Stimulated activated CD8-positive, alpha-beta memory T cell treated with anti-CD3 and anti-CD28 coated beads, Interleukin-12 subunit alpha, Interleukin-12 subunit beta, amount 100 ng/mL, for 1 hour (primary cell): ENCODE measurements at regions not wholly inside any gene's neighbourhood (a gene's known extent, or its start where the extent isn't known, plus 50 kb on each side); places are given as distances from the start of the nearest gene placed in this dataset.

Source experiments
- DNase-seq: peaks from one replicate; pipeline ENCODE4 v3.0.0-alpha.2; 2020; ENCODE audit warnings: low read depth

DNA sequence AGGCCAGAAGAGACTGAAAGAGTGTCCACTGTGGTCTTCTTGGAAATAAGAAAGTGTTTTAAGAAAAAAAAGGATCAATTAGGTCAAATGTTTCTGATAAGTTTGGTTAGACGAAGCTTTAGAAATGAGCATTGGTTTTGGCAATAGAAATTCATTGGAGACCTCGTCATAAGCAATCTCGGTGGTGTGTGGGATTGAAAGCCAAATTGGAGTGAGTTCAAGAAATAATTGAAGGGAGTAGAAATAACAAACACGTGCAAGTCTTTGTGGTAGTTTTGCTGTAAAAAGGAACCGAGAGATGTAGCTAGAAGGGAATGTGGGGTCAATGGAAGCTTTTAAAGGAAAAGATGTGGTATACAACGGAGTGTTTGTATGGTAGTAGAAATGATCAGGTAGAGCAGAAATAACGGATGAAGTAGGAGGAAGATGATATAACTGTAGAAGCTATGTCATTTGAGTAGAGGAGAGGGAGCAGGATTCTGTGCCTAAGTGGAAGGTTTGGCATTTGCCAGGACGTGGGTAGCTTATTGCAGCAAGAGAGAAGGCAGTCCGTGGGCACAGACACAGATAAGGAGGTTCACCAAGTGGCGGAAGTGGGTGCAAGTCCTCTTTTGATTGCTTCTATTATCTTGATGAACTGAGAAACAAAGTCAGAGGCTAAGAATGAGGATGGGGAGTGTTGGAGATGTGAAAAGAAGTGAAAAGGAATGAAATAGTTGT lies 146.2 kb downstream of the DACT1 start:
- DNase-seq, result no peak

DNA sequence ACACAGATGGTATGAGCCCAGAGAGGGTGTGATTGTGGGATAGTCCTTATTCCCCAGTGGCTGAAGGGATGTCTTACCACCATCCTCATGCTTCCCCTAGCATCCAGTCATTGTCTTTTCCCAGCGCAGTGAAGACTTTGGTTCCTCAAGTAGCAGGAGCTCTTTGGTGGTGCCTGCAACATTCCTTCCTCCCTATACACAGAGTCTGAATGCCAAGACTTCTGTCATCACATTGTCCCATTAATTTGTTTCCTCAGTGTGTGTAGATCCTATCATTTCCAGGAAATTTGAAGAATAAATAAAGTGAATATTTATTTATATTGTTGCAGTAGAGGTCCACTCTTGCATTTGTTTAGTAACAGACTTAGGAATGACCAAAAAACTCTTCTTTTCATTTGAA lies 147.2 kb downstream of the DACT1 start:
- DNase-seq, result no peak

DNA sequence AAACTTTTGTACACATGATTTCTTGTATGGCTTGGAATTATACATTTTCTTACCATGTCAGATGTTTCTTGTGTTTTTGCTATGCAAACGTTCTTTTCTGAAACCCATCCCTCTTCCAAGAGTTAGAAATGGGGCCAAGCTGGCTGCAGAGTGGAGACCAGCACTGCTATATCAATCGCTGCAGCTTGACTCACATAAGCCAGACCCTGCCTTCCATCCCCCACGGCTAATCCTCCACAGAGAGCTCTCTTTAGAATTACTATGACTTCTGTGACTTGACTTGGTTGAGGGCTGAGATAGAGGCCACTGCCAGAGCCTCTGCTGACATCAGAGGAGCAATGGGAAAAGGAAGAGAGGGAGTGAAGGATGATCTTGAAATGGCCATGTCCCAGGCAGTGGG lies 147.9 kb downstream of the DACT1 start:
- no peak for DNase-seq

DNA sequence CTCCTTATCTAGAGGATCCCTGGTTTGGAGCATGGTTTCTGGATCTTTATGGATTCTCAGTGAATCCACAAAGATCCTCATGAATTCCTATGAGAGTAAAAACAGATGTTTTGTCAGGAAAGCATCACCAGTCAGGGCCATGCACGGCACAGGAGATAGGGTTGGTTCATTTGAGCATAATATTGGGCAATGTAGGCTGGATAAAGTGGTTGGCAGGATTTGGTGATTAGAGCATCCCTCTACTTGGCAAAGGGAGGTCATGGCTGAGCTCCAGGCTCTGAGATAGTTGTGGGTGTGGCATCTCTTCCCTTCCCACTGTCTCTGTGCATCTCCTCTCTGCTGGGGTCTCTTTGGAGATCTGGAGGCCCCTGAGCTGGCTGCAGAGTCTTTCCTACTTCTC lies 149.8 kb downstream of the DACT1 start:
- no peak for DNase-seq

DNA sequence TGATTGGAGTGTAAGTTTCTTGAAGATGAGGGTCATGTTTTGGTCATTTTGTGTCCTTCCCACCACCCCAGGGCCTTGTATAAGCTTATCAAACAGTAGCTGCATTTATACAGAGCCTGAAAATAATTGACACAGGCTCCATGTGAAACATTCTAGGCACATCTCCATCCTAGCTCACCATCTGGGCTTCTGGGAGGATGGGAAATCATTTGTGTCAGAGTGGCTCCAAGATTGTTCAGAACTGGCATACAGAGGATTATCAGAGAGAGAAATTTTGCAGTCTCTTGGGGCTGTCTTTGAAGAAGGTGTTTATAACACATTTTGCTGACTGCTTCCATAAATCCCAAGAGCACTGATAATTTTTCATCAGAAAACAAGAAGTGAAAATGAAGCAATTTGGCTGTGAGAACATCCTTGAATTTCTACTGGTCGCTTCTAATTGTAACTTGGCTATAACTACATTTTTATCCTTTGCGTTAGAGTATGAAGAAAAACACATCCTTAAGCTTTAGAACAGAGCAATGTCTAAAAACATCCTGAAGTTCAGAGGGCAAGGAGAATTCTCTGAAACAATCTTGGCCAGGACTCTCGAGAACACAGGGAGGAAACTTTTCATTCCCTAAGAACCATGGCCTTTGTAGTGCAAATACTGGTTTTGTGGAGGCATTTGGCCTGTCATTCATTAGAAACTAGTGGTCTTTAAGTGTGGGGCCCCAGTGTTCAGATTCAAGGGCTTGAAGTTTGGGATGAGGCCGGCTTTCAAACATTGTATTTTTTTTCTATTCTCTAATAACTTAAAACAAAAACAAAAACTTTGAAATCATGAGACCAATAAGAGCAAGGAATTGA lies 151.1 kb downstream of the DACT1 start:
- no peak for DNase-seq

DNA sequence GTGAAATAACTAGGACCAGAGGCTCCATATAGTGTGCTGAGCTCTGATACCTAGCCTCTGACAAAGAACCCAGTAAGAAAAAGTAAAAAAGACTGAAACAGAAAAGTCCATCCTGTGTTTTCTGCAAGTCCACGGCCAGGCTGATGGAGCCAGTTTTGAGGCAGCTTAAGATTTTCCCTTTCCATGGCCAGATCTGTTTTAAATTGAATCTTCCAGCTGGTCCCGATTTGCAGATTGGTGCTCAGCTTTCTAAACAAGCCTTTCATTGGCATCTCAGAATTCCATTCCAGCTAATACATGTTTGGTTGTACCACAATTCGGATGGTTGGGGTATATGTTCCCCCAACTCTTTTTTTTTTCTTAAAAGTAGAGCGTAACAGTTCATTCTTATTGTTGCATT lies 152.0 kb downstream of the DACT1 start:
- no peak for DNase-seq

DNA sequence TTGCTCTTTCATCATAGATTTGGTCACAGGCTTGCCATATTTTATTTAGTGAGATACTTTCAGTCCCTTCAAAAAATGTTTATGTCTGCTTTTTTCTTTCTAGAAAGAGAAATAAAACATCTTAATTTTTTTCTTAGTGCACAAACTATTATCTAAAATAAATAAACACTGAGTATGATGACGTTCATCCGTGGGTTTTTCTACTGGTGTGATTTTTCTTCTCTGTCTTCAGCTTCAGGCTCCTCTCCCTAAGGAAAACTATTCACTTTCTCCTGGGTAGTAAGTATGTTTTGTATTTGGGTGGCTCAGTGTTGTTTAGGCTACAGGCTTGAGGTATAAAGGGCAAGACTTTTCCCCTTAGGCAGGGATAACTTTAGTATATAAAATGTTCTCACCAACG lies 154.7 kb downstream of the DACT1 start:
- DNase-seq, result no peak

DNA sequence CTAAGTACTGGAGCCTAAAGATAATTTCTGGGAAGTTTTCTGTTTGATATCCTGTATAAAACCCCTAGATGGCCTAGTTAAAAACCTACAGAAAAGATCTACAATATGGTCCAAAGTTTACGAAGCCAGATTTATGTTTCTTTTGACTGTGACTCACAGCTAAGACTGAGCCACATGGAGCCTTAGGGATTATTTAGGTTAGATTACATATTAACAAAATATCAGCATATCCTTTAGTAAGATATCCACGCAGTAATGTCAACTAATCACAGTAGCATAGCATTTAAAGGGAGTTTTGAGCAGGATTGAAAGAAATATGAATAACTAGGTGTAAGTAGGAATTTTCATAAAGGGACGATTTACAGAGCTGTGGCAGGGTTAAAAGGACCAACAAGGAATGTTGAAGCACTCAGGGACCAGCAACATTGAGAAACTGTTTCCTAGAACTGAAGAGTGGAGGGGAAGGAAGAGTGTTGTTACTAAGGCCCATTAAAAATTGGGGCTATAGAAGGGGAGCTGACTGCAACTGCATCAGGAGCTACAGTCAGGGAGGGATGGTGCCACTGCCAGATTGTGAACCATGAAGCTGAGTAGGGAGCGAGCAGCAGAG lies 155.5 kb downstream of the DACT1 start:
- DNase-seq, result no peak

DNA sequence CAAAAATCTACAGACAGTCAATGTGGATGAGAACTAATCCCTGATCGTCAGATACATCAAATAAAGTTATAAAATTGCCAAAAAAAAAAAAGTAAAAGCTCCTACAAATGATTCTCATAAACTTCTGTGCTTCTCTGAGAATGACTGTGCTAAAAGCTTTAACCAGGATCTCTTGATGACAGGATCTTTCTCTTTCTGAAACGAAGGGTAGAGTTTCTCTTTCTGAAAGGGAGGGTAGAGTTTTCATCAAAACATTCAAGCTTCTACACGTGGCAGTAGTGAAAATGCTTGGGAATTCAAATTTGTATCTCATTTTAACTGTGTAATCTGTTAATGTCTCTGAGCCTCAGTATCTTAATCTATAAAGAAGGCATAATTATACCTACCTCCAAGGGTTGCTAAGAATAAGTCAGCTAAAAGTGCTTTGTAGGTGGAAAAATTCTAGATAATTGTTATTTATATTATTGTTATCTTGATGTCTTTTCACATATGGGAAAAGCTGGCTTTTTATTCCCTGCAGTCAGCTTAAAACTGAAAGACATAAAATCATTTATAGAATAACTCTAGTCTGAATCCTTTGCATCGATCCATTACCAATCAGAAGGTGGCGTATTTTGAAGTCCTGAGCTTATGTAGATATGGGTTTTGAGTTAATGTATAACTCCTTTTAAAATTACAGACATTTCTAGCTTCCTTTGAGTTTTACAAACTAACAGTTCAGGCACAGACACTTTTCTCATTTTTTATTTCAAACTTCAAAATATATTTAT lies 157.4 kb downstream of the DACT1 start:
- no peak for DNase-seq

DNA sequence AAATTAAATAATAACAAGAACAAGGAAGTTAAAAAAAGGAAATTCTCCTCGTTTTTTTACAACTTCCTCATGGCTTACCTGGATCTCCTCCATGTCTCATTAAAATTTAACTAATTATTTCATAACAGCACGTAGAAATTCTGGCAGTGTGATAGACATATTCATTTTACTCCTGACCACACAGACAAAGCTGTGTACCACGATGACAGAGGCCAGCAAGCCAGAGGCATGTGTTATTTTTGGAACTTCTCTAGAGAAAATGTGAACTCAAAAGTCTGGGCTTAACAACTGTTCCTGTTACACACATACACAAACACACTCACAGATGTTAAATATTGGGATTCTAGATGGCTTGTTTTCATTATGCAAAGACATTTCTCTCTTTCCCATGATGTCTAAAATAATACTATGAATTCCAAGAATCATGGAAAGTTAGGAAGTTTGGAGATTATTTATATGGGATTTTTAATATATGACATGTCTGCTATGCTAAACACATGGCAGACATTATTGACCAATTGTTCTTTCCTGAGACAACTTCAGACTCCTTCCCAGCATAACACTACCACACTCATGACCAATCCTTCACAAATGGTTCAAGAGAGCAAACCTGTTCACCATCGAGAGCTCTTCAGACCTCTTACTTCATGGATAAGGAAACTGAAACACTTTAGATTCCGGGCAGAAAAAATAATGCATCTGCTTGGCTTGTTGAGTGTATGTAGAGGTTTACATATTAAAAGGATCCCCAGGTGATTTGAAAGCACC lies 158.7 kb downstream of the DACT1 start:
- DNase-seq, result no peak

DNA sequence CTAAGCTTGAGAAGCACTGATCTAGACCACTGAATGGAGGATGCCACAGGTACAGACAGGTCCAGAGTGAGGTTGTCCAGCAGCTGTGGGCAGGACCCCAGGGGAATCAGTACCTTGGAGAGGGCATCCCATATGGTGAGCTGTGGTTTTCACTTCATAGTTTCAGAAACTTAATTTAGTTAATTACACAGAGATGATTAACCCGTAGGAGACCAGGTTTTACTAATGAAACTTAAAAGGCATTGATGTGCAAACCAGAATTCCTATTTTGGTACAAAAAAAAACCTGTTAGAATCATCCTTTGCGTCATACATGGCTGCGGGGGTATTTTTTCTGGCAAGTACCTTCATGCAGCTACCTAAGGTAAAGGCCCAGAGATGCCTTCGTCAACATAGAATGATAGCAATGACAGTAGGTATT lies 159.3 kb downstream of the DACT1 start:
- DNase-seq, result no peak

DNA sequence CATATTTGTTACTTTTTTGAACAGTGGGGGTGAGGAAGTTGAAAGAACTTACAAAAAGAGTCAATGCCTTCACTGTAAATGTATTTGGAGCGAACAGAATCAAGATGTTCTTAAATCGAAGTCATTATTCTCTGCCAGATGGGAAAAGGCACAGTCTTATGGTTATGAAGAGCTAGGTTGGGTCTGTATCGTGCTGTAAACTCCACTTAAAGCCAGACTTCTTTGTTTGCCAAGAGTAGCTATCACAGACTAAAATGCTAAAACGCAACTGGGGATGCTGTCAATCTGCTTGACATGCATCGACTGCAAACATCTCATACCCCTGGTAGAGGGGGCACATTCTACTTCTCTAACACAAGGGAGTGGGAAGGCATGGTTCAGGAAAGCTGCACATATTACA lies 160.4 kb downstream of the DACT1 start:
- no peak for DNase-seq

DNA sequence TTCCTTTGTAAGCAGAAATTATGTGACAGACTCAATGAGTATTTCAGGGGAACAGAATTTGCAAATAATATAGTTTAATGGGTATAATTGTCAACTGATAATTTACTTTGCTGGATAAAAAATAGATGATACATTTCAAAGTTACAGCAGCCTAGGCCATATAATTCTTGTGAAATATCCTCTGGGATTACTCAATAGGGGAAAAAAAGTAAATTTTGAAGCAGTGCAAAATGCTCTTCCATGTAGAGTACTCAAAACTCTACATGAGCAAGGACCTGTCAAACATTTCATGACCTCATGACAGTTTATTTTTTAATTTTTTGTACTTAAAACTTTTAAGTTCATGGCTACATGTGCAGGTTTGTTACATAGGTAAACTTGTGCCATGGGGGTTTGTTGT lies 163.3 kb downstream of the DACT1 start:
- no peak for DNase-seq

DNA sequence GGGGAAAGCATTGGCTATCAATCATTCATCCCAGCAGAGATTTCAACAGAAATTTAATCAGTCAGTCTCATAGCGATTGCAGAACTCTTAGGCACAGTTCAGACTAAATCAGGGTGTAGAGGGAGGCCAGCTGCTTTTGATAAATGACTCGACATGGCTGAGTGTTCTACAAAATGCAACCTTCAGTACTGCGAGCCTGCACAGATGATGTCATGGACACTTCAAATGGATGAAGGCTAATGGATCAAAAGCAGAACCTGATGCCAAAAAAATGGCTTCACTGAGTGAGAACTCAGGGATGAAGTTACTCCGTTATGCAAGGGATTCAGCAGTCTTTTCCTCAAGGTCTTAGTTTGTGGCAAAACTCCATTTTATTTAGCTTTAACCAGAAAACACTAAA lies 167.3 kb downstream of the DACT1 start:
- no peak for DNase-seq

DNA sequence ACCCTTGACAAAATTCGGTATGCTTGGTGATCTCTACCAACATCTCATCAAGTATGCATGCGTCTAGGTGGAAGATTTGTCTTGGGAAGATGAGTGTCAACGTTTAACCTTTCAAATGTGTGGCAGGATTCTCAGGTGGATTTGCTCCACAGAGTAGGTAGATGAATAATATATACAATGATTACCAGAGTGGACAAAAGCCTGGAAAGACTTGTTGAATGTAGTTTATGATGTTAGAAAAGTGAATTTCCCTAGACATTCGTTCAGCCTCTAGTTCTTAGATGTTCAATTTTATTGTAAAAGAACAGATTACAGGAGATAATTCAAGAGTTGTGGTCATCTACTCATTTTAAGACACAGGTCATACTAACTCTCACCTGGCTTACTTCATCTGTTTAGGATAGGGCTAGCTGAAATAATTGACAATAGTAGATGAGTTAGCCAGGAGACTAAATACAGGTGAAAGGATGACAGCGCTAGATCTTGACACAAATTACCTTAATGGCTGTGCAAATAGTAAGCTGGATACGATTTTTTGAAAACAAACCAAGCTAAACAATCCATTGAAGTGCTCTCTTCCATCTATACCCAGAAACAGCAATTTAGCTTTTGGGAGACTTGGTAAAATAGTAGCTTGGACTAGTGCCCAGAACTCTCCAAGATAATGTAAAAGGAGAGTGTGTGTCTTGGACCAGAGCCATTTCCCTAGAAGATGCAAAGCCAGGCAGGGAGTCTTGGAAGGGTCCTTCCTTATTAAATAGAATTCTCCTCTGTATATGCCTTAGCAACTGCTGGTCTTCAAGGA lies 168.0 kb downstream of the DACT1 start:
- no peak for DNase-seq

DNA sequence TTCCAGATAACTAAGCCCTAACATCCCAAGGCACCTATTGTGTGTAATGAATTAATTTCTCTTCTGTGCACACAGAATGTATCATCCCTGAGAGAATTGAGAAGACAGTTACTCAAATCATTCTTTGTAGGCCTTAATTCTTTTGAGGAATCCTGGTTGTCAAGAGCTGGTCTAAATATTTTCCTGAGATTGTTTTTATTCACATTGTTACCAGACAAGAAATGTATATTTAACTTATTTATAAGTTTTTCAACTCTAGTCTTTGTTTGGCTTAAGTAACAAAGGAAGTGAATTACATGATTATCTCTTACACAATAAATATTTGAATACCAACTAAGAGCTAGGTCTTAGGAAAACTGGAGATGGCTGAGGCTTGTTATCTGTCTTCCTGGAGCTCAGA lies 169.4 kb downstream of the DACT1 start:
- DNase-seq, result no peak

DNA sequence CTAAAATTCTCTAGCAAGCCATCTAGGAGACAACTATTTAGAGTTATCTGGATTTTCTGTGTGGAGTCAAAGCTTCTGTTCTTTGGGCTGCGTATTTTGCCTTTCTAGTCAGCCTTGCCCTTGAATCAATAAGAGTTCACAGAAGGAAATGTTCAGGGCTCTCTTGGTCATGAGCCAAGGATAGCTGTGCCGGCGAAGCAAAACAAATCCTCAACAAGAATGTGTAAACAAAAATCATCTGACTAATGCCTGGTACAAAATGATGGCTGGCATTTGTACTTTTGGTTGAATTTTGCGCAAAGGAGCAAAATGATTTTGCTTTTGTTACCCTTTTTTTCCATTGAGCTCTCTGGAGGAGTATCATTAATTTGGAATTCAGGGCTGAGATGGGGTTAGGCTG lies 171.1 kb downstream of the DACT1 start:
- no peak for DNase-seq

DNA sequence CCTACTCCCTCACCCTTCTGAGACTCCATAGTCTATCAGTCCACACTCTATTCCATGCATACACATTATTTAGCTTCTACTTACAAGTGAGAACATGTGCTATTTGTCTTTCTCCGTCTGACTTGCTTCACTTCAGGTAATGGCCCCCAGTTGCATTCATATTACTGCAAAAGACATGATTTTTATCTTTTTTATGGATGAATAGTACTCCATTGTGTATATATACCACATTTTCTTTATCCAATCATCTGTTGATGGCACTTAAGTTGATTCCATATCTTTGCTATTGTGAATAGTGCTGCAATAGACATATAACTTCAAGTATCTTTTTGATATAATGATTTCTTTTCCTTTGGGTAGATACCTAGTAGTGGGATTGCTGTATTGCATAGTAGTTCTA lies 171.8 kb downstream of the DACT1 start:
- DNase-seq, result no peak

DNA sequence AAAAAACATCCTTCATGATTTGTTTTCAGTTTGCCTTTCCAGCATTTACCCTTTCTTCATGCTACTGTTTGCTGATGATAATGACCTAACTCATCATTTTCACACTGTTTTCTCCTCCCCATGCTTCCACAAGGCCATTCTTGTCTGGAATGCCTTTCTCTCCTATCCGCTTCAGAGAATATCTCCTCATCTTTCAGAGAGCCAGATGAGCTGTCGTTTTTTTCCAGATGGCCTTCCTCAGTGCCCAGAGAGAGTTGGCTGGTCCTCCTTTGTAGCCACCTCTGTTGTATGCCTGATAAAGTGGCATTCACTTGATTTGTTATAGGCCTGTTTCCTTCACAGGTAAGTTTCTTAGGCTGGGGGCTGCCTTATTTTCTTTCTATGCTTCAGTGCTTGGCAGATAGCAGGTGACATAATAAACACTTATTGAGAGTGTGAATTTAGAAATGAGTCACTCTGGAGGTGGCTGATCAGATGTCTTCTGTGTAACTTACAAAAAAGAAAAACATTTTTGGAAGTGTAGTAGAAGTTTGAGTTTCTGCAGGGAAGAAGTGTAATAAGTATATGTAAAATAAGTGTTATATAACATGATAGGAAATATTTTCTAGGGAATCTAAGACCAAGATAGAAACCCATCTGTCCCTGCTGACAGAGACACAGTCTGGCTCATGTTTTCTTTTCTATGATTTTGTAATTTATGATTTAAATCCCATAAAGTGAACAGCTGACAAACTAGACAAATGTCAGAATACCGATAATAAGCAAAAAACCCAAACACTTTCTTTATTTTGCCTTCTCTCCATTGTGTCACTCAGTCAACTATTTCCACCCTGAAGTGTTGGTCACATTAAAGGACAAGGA lies 174.5 kb downstream of the DACT1 start:
- DNase-seq, result no peak

DNA sequence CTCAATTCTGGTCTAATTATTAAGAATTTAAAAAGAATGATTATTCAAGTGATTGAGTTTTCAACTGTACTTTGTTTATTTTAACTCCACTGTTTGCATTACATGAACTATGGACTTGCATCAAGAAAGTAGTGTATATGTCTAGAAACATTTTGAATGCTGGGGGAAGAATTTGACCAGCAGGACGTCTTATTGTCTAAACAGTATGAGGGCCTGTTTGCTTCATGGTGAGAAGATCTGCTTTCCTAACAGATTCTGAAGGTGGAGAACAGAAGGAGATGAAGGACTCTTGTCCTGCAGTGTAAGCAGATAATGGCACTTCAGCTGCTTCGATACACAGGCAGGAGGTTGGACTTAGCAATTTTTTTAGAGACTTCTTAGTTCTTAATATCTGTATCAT lies 176.0 kb downstream of the DACT1 start:
- no peak for DNase-seq
